Fibroblast of pulmonary artery (primary cell): ENCODE measurements at regions not wholly inside any gene's neighbourhood (a gene's known extent, or its start where the extent isn't known, plus 50 kb on each side); places are given as distances from the start of the nearest gene placed in this dataset.
"Not testable (repeated sequence)": the region's sequence is repeated elsewhere in the genome, so short reads cannot be mapped to it uniquely, and the experiment has no call there.

Source experiments
- DNase-seq: peaks from one replicate; pipeline ENCODE4 v3.0.0-alpha.2; 2010; ENCODE audit warnings: low read depth
- H3K4me3 ChIP-seq: replicated peaks from 2 replicates; pipeline ENCODE4 v1.5.1; 2011; ENCODE audit warnings: low read depth, mild to moderate bottlenecking, control low read depth, low read length, moderate library complexity
- CTCF ChIP-seq: IDR thresholded peaks from 2 replicates; pipeline ENCODE4 v1.5.1; 2011; ENCODE audit warnings: mild to moderate bottlenecking, control low read depth, low read length, inconsistent platforms; ENCODE audit errors: missing control alignments

- no peak for TF ChIP-seq CTCF
Observed at GRCh38 chr14:105660816-105661531, 134.6 kb downstream of the TMEM121 start.

GRCh38 chr14:105662043-105662442, 135.7 kb downstream of the TMEM121 start:
- not testable (repeated sequence) for H3K4me3 ChIP-seq, DNase-seq

More at GRCh38 chr14:105660816-105661531, 134.6 kb downstream of the TMEM121 start:
- DNase-seq: no peak
- H3K4me3 ChIP-seq: no peak overlapping the region

- not testable (repeated sequence) for DNase-seq, H3K4me3 ChIP-seq
Observed at GRCh38 chr14:105662592-105662991, 136.2 kb downstream of the TMEM121 start.

- DNase-seq, H3K4me3 ChIP-seq: not testable (repeated sequence)
Observed at GRCh38 chr14:105663323-105663722, 136.9 kb downstream of the TMEM121 start.

- not testable (repeated sequence) for H3K4me3 ChIP-seq, DNase-seq
Observed at GRCh38 chr14:105663818-105664596, 137.6 kb downstream of the TMEM121 start.

GRCh38 chr14:105664691-105665090, 138.3 kb downstream of the TMEM121 start:
- no peak for DNase-seq
- TF ChIP-seq CTCF: no peak
- H3K4me3 ChIP-seq: no peak overlapping the region

GRCh38 chr14:105665247-105665950, 139.0 kb downstream of the TMEM121 start:
- DNase-seq: no peak
- no peak for TF ChIP-seq CTCF
- H3K4me3 ChIP-seq: no peak overlapping the region

GRCh38 chr14:105665951-105666277, 139.5 kb downstream of the TMEM121 start:
- TF ChIP-seq CTCF: no peak
- no peak for DNase-seq
- no peak overlapping the region for H3K4me3 ChIP-seq

- H3K4me3 ChIP-seq: no peak overlapping the region
- no peak for DNase-seq
- TF ChIP-seq CTCF: no peak
Observed at GRCh38 chr14:105666420-105666819, 140.0 kb downstream of the TMEM121 start.

GRCh38 chr14:105666991-105667662, 140.7 kb downstream of the TMEM121 start:
- DNase-seq, H3K4me3 ChIP-seq: not testable (repeated sequence)

GRCh38 chr14:105667663-105668020, 141.3 kb downstream of the TMEM121 start:
- DNase-seq, H3K4me3 ChIP-seq: not testable (repeated sequence)

GRCh38 chr14:105668021-105668420, 141.6 kb downstream of the TMEM121 start:
- not testable (repeated sequence) for DNase-seq, H3K4me3 ChIP-seq
